ENCODE measurements at regions not wholly inside any gene's neighbourhood (a gene's known extent, or its start where the extent isn't known, plus 50 kb on each side); places are given as distances from the start of the nearest gene placed in this dataset.

- TF ChIP-seq PBX3 (IDR thresholded peaks at IDR 0.05; ENCODE audit: insufficient replicate concordance, low read depth, low read length) (no peak), KAT2A (conservative IDR thresholded peaks at IDR 0.05; ENCODE audit: control insufficient read depth, low read depth, low read length) (no peak), POU2F2 (IDR thresholded peaks at IDR 0.05; ENCODE audit: borderline replicate concordance, low read depth, low read length) (no peak), ZNF274 (IDR thresholded peaks at IDR 0.05; ENCODE audit: insufficient read depth, insufficient read length) (no peak), ZNF592 (IDR thresholded peaks at IDR 0.05) (no peak), NFXL1 (IDR thresholded peaks at IDR 0.05; ENCODE audit: borderline replicate concordance) (no peak), CBFB (IDR thresholded peaks at IDR 0.05; ENCODE audit: low read depth) (no peak), SIN3A (IDR thresholded peaks at IDR 0.05; ENCODE audit: low read depth, low read length) (no peak)
- TF ChIP-seq, protein P1, sequence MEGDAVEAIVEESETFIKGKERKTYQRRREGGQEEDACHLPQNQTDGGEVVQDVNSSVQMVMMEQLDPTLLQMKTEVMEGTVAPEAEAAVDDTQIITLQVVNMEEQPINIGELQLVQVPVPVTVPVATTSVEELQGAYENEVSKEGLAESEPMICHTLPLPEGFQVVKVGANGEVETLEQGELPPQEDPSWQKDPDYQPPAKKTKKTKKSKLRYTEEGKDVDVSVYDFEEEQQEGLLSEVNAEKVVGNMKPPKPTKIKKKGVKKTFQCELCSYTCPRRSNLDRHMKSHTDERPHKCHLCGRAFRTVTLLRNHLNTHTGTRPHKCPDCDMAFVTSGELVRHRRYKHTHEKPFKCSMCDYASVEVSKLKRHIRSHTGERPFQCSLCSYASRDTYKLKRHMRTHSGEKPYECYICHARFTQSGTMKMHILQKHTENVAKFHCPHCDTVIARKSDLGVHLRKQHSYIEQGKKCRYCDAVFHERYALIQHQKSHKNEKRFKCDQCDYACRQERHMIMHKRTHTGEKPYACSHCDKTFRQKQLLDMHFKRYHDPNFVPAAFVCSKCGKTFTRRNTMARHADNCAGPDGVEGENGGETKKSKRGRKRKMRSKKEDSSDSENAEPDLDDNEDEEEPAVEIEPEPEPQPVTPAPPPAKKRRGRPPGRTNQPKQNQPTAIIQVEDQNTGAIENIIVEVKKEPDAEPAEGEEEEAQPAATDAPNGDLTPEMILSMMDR (IDR thresholded peaks at IDR 0.05 in 2 of 3, conservative IDR thresholded peaks at IDR 0.05 in 1 of 3; ENCODE audit: control insufficient read depth in 2 of 3, extremely low read depth in 1 of 3, insufficient read depth in 1 of 3, low read depth in 3 of 3, low read length in 3 of 3), result no peak
Measured at GRCh38 chr3:25171897-25172296, 256.2 kb upstream of the RARB start (continued).

Data from GM12878 (cell line).